Activated CD4-positive, CD25-positive, alpha-beta regulatory T cell treated with anti-CD3 and anti-CD28 coated beads, Interleukin-2, amount 50 U/mL, for 24 hours (primary cell): ENCODE measurements at regions not wholly inside any gene's neighbourhood (a gene's known extent, or its start where the extent isn't known, plus 50 kb on each side); places are given as distances from the start of the nearest gene placed in this dataset.
"Not testable (repeated sequence)": the region's sequence is repeated elsewhere in the genome, so short reads cannot be mapped to it uniquely, and the experiment has no call there.

Experiments
- ATAC-seq, 2 donors: fragments of 150-1000 bp; cut with Tn5 transposase; one replicate each; pipeline ENCODE4 v1.10.0; 2021; ENCODE audit warnings: mild to moderate bottlenecking in 1 of 2, moderate library complexity in 1 of 2

DNA sequence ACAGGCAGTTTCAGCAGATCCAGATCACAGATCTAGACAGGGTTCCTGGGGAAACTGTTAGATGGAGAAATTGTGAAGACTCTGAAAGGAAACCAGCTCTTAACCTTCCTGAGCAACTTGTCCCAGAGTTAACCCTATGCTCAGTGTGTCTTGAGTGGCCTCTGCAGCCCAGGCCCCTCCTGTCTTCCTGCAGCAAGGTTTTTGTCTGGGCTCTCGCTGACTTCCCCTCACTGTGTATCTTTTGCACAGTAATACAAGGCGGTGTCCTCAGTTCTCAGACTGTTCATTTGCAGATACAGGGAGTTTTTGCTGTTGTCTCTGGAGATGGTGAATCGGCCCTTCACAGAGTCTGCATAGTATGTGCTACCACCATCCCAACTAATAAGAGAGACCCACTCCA is 943.6 kb downstream of the TMEM121 start:
- ATAC-seq, result not testable (repeated sequence)

DNA sequence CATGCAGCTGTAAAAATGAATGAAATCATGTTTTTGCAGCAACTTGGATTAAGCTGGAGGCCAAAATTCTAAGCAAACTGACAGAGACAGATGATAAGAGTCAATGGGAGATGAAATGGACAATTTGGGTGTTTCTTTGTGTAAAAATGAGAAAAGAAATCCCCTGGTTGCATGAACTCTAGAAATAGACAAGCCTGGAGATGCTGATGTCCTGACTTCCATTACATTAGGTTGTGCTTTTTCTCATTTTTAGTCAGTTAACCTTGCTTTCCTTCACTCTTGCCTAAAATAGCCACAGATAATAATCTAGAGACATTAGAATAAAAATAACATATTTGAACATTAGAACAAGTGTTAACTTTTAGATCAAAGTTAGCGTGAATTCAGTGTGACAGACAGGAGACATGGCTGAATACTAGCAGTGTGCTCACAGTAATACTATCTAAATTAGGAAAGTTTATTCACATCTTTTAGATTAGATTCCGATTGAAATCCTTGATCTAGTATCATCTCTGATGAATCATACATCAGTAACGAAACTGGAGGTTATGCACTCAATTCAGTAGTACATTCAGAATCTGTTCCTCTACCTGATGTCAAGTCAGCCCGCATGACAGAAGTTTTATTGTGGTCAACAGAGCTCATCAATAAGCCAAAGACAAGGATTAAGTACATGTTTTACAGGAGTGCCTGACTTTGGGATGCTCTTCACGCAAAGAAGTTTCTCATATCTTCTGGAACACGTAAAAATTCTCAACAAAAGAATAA is 948.1 kb downstream of the TMEM121 start:
- peak; percentile 80 to 83 for ATAC-seq

DNA sequence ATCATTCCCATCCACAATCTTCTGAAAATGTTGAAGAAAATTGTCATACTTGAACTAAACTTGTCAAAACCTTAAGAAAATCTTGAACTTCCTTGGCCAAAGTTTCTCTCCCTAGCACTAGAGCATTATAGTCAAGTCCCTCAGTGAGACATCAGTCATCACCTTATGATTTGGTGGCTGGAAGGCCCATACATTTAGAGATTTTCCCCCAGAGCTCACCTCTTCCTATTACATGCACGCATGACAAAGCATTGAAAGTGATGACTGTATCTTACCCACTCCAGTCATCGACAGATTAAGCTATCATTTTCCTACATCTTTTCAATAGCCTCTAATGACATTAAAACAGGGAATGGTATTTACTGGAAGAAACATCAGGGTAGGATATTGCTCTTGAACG is 948.8 kb downstream of the TMEM121 start:
- peak; percentile 78 to 86 for ATAC-seq

DNA sequence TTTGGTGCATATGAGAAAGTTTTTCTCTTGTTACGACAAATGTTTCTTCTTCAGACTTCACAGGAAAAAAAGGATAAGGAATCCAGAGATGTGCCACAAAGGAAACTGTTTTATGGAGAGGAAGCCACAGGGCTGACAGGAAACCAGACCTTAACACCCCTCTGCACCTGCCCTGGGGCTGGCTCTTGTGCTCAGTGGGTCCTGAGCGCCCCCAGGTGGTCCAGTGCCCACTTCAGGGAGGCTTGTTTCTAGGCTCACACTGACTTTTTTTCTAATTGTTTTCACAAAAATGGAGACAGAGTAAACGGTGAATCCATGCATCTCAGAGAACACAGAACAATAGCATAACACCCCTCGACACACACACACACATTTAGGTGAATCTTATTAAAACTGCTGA is 951.2 kb downstream of the TMEM121 start:
- not testable (repeated sequence) for ATAC-seq

GRCh38 chr14:106480287-106480686 is 953.9 kb downstream of the TMEM121 start:
- ATAC-seq, result peak; percentile 66 to 78

DNA sequence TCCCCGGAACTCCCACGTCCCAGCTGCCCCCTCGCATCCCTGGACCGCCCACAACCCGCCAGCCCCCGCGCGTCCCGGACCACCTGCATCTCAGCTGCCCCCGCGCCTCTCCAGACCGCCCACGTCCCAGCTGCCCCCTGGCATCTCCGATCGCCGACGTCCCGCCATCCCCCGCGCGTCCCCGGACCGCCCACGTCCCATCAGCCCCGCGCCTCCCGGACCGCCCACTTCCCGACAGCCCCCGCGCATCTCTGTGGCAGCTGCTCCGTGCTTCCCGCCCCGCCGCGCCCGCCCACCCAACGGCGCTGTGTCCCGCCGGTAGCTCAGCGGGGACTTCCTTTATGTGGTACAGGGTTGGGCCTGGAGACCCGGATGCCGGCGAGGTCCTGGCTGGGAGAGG is 955.8 kb downstream of the TMEM121 start:
- not testable (repeated sequence) for ATAC-seq

DNA sequence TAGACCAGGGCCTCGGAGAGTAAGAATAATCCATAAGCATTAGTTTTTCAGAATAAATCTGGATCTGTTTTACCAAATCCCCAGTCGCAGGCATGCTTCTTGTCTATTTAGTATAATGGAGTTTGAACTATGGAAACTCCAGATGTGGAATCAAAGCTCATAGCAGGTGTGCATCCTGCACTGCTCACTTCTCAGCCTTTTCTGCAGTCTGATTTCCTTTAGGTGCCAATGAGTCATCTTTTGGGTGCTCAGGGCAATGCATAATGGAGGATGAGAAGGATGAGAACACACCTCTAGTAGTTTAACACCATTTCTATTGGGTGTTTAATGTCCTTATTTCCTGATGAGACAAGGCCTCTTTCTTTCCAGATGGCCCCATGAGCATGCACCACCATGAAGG is 961.2 kb downstream of the TMEM121 start:
- no peak for ATAC-seq

- no peak for ATAC-seq
These were observed 961.9 kb downstream of the TMEM121 start for GRCh38 chr14:106488291-106488690.

GRCh38 chr14:106489112-106489881 is 962.9 kb downstream of the TMEM121 start:
- peak; percentile 63 to 69 for ATAC-seq

GRCh38 chr14:106490442-106490841 is 964.1 kb downstream of the TMEM121 start:
- ATAC-seq, result no peak

GRCh38 chr14:106491851-106492250 is 965.5 kb downstream of the TMEM121 start:
- ATAC-seq, result no peak

GRCh38 chr14:106493962-106494823 is 967.8 kb downstream of the TMEM121 start:
- no peak for ATAC-seq

GRCh38 chr14:106500571-106500970 is 974.2 kb downstream of the TMEM121 start:
- ATAC-seq, result no peak

DNA sequence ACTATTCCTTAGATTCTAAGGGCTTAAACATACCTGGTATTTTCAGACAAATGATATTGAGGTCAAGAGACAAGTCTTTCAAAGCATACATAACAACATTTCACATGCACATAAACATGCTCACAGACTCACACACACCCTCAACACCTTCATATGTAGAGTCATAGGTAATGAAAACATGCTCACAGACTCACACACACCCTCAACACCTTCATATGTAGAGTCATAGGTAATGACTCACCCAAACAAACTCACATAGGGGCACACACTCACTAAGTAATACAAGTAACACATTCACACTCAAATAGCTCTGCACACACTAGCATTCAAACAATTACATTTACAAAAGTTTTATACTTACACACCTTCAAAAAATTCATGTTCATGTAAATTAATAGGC is 975.5 kb downstream of the TMEM121 start:
- ATAC-seq, result peak; percentile 25 to 46

GRCh38 chr14:106505366-106505765 is 979.0 kb downstream of the TMEM121 start:
- ATAC-seq, result no peak

GRCh38 chr14:106506881-106507305 is 980.5 kb downstream of the TMEM121 start:
- ATAC-seq, result peak; percentile 79 to 82

DNA sequence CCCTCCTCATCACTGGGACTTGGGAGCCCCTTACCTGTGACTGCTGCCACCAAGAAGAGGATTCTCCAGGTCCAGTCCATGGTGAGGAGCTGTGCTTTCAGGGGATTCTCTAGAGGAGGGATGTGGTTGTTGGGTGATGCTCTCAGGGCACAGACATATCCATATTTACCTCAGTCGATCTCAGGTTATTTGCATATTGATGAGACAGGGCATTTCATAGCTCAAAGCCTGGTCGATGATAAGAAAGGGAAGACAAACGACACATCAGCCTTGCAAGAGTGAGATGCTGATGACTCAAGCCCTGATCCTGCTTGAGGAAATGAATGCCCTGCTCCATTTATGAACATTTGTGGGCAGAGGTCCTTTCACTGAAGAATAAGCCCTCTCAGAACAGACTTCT is 981.0 kb downstream of the TMEM121 start:
- ATAC-seq, result peak; percentile 46 to 49

DNA sequence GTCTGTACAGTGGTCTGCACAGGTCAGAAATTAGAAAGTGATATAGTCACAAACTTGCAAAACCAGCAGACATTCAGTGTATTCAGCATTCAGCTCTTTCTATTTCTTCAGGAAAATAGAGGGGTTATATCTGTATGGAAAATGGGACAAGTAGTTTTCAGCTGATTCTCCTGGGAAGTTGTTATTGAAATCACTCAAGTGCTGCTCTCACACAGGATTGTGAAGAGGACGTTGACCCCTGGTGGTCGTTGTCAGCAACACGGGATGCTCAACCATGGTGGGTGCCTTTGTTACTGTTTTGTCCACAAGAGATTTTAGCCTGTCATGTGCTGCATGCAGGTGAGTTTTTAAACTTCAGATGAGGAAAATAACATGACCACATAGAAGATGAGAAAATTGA is 981.8 kb downstream of the TMEM121 start:
- ATAC-seq, result no peak

- ATAC-seq, result no peak
These were observed 982.8 kb downstream of the TMEM121 start for GRCh38 chr14:106509176-106509575.

- ATAC-seq, result no peak
These were observed 983.4 kb downstream of the TMEM121 start for GRCh38 chr14:106509807-106510206.

- ATAC-seq, result peak; percentile 61 to 70
These were observed 984.8 kb downstream of the TMEM121 start for GRCh38 chr14:106511006-106511799.

- no peak for ATAC-seq
These were observed 985.4 kb downstream of the TMEM121 start for GRCh38 chr14:106511800-106512198.
